NCI-H1436 treated with DMSO at 0.1 percent for 48 hours (cell line): ENCODE measurements at regions not wholly inside any gene's neighbourhood (a gene's known extent, or its start where the extent isn't known, plus 50 kb on each side); places are given as distances from the start of the nearest gene placed in this dataset.

ENCODE experiments used
- DNase-seq: peaks from one replicate; lab custom pipeline; 2025; lab: John Stamatoyannopoulos, UW

- DNase-seq, result no peak
Measured at GRCh38 chr13:99822820-99823219, 148.7 kb downstream of the ZIC5 start.

- DNase-seq, result no peak
Measured at GRCh38 chr13:99821741-99822140, 149.8 kb downstream of the ZIC5 start.

GRCh38 chr13:99819967-99820366, 151.6 kb downstream of the ZIC5 start:
- no peak for DNase-seq

GRCh38 chr13:99816321-99816720, 155.2 kb downstream of the ZIC5 start:
- DNase-seq, result no peak

GRCh38 chr13:99813336-99814095, 158.1 kb downstream of the ZIC5 start:
- DNase-seq, result no peak

GRCh38 chr13:99812625-99813024, 158.9 kb downstream of the ZIC5 start:
- no peak for DNase-seq

GRCh38 chr13:99811067-99811700, 160.4 kb downstream of the ZIC5 start:
- DNase-seq, result no peak

- no peak for DNase-seq
Measured at GRCh38 chr13:99809926-99810325, 161.6 kb downstream of the ZIC5 start.

GRCh38 chr13:99809496-99809895, 162.1 kb downstream of the ZIC5 start:
- DNase-seq, result no peak

GRCh38 chr13:99808786-99809185, 162.8 kb downstream of the ZIC5 start:
- DNase-seq, result no peak

- DNase-seq, result no peak
Measured at GRCh38 chr13:99806671-99807070, 164.9 kb downstream of the ZIC5 start.

- DNase-seq, result no peak
Measured at GRCh38 chr13:99805361-99805760, 166.2 kb downstream of the ZIC5 start.

- DNase-seq, result no peak
Measured at GRCh38 chr13:99803141-99803540, 168.4 kb downstream of the ZIC5 start.

- DNase-seq, result no peak
Measured at GRCh38 chr13:99802416-99802815, 169.2 kb downstream of the ZIC5 start.

- no peak for DNase-seq
Measured at GRCh38 chr13:99800951-99801350, 170.6 kb downstream of the ZIC5 start.

GRCh38 chr13:99800011-99800410, 171.6 kb downstream of the ZIC5 start:
- DNase-seq, result no peak

- no peak for DNase-seq
Measured at GRCh38 chr13:99798756-99799155, 172.8 kb downstream of the ZIC5 start.

GRCh38 chr13:99797691-99798090, 173.9 kb downstream of the ZIC5 start:
- DNase-seq, result no peak

GRCh38 chr13:99796175-99796819, 175.3 kb downstream of the ZIC5 start:
- DNase-seq, result no peak

GRCh38 chr13:99792079-99792921, 179.3 kb downstream of the ZIC5 start:
- DNase-seq, result no peak

- no peak for DNase-seq
Measured at GRCh38 chr13:99782669-99783068, 188.9 kb downstream of the ZIC5 start.

GRCh38 chr13:99778500-99778899, 193.1 kb downstream of the ZIC5 start:
- DNase-seq, result no peak
